ENCODE measurements at regions not wholly inside any gene's neighbourhood (a gene's known extent, or its start where the extent isn't known, plus 50 kb on each side); places are given as distances from the start of the nearest gene placed in this dataset.

DNA sequence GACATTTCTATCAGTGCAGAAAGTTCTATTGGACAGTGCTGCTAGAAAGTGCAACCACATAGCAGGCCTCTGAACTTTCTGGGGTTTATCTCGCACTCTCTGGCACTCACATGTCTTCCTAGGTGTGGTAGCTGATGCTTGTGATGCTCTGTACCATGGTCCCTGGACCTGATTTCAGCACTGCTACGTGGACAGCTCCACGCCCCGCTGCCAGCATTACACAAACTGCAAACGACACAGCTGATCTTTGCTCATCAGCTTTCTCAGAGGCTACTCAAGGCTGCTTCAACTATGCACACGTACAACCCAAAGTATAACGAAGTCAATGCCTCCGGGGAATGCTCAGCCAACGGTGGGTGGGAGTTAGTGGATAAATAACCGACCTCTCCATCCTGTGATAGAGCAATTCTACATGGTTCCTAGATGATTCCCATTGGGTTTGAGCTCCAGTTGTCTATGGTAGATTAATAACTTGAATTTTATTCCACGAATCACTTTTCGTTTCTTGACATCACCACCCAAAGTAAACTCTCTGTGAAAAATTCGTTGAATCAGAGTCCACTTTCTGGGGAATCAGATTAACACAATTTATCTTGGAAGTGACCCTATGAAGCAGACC is 302.5 kb downstream of the ACTR3B start:
- Histone ChIP-seq H3K23ac (ENCODE audit: low read depth, low read length) (no peak overlapping the region), H2AK5ac (ENCODE audit: low read depth, low read length) (no peak overlapping the region), H3K9me1 (ENCODE audit: insufficient read depth, low read length) (no peaks in the 10 kb centered on the region), H3K4me3 (ENCODE audit: insufficient read depth, low read depth, low read length) (no peak overlapping the region), H2AK9ac (replicated peaks; ENCODE audit: low read depth, low read length, poor library complexity) (no peak overlapping the region), H2BK15ac (ENCODE audit: low read depth, low read length) (no peak overlapping the region), H3K36me3 (ENCODE audit: control insufficient read depth, insufficient read depth, low read length) (no peaks in the 10 kb centered on the region), H4K91ac (ENCODE audit: insufficient read depth, low read depth, low read length) (no peak overlapping the region), H3K4me2 (ENCODE audit: low read depth, low read length) (no peak overlapping the region), H2BK5ac (ENCODE audit: low read depth, low read length, poor library complexity, severe bottlenecking) (no peak overlapping the region), H2AFZ (replicated peaks; ENCODE audit: low read length, poor library complexity) (peak overlapping the region; percentile 33), H4K20me1 (ENCODE audit: insufficient read depth, low read length) (no peaks in the 10 kb centered on the region), H3K18ac (ENCODE audit: low read depth, low read length) (no peak overlapping the region), H3K4me1 (ENCODE audit: control insufficient read depth, insufficient read depth, low read length) (no peaks in the 10 kb centered on the region), H3K14ac (replicated peaks; ENCODE audit: low read depth, low read length) (no peak overlapping the region), H4K5ac (ENCODE audit: low read depth, low read length) (no peak overlapping the region), H3K56ac (ENCODE audit: extremely low read depth, insufficient read depth, low read length) (no peak overlapping the region), H2BK20ac (ENCODE audit: low read depth, low read length) (no peak overlapping the region), H3K27me3 (ENCODE audit: control insufficient read depth, insufficient read depth, low read length) (no peaks in the 10 kb centered on the region), H3K9ac (ENCODE audit: low read depth, low read length) (no peak overlapping the region), H2BK120ac (ENCODE audit: low read depth, low read length) (no peak overlapping the region), H4K8ac (ENCODE audit: low read depth in 2 of 2, low read length in 2 of 2) (no peak overlapping the region), H3K27ac (ENCODE audit: insufficient read depth, low read length) (no peak overlapping the region), H3K9me3 (ENCODE audit: control insufficient read depth, insufficient read depth, low read length) (peaks cover 31% of the 10 kb centered on the region), H3K4ac (ENCODE audit: low read depth, low read length) (no peak overlapping the region), H3K79me1 (ENCODE audit: low read depth in 1 of 2, low read length in 2 of 2) (no peaks in the 10 kb centered on the region)
- CTCF ChIA-PET: no interaction called here
- no CpG with 5 or more reads among the region's 13 CpGs for WGBS, 2 experiments (ENCODE audit: extremely low coverage in 2 of 2, insufficient read length in 1 of 2)
- in situ Hi-C loops (cut with MboI; ENCODE audit: low sequenced_read_pairs) (no loop called here), dilution Hi-C loops (cut with HindIII; ENCODE audit: low sequenced_read_pairs, unreplicated experiment) (no loop called here), intact Hi-C loops (cut with micrococcal nuclease) (no loop called here)
- ATAC-seq (ENCODE audit: low read depth): no peak
- POLR2A ChIA-PET (ENCODE audit: unreplicated experiment): no interaction called here
- no peak for DNase-seq
- TF ChIP-seq MXI1 (IDR thresholded peaks at IDR 0.05; ENCODE audit: borderline replicate concordance, low read depth, low read length) (no peak), RFX5 (IDR thresholded peaks at IDR 0.05; ENCODE audit: low read depth, low read length) (no peak), CHD1 (IDR thresholded peaks at IDR 0.05; ENCODE audit: low read depth, low read length) (no peak), FOS (IDR thresholded peaks at IDR 0.05; ENCODE audit: low read depth, low read length) (no peak), CTCF (conservative IDR thresholded peaks at IDR 0.05; ENCODE audit: low read depth, low read length) (no peak), MAFK (IDR thresholded peaks at IDR 0.05; ENCODE audit: low read depth, low read length) (no peak)
- TF ChIP-seq, protein P1, sequence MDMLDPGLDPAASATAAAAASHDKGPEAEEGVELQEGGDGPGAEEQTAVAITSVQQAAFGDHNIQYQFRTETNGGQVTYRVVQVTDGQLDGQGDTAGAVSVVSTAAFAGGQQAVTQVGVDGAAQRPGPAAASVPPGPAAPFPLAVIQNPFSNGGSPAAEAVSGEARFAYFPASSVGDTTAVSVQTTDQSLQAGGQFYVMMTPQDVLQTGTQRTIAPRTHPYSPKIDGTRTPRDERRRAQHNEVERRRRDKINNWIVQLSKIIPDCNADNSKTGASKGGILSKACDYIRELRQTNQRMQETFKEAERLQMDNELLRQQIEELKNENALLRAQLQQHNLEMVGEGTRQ (IDR thresholded peaks at IDR 0.05; ENCODE audit: low read depth, low read length): no peak
- TF ChIP-seq, protein P2, sequence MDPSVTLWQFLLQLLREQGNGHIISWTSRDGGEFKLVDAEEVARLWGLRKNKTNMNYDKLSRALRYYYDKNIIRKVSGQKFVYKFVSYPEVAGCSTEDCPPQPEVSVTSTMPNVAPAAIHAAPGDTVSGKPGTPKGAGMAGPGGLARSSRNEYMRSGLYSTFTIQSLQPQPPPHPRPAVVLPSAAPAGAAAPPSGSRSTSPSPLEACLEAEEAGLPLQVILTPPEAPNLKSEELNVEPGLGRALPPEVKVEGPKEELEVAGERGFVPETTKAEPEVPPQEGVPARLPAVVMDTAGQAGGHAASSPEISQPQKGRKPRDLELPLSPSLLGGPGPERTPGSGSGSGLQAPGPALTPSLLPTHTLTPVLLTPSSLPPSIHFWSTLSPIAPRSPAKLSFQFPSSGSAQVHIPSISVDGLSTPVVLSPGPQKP (IDR thresholded peaks at IDR 0.05; ENCODE audit: borderline replicate concordance, low read depth, low read length): no peak
- no TSS peak for BruUV-seq (replicated peaks)
